WTC11 (cell line): ENCODE measurements at regions not wholly inside any gene's neighbourhood (a gene's known extent, or its start where the extent isn't known, plus 50 kb on each side); places are given as distances from the start of the nearest gene placed in this dataset.
A peak's percentile ranks its signal among the peaks of the same experiment; 100 is the strongest.

ENCODE experiments used
- ATAC-seq: fragments of 200-7000 bp; cut with Tn5 transposase; 2 replicates; pipeline ENCODE4 v1.10.0; 2021; ENCODE audit warnings: mild to moderate bottlenecking, moderate library complexity
- CTCF ChIA-PET: fragments of 300-600 bp; sonication (Branson Sonifier 250); formaldehyde crosslinking; loops from one replicate; lab custom pipeline; 2021; ENCODE audit warnings: antibody characterized with exemption; lab: Charles Lee
- POLR2A ChIA-PET: fragments of 350-600 bp; sonication (Branson Sonifier 250); formaldehyde crosslinking; loops from one replicate; lab custom pipeline; 2021; ENCODE audit warnings: antibody characterized with exemption; lab: Charles Lee
- DNase-seq: peaks from one replicate; pipeline ENCODE4 v3.0.0; 2021; ENCODE audit warnings: low spot score
- H3K27ac Mint-ChIP-seq: 2 replicates; pipeline ENCODE4 v1.8.0; 2021; ENCODE audit warnings: mixed read lengths
- H3K27me3 Mint-ChIP-seq: 2 replicates; pipeline ENCODE4 v1.8.0; 2021; ENCODE audit warnings: low read depth, mild to moderate bottlenecking, moderate library complexity, mixed read lengths
- H3K36me3 Mint-ChIP-seq: 2 replicates; pipeline ENCODE4 v1.8.0; 2021; ENCODE audit warnings: mixed read lengths
- H3K4me1 Mint-ChIP-seq: 2 replicates; pipeline ENCODE4 v1.8.0; 2022; ENCODE audit warnings: mixed read lengths
- H3K4me3 Mint-ChIP-seq: 2 replicates; pipeline ENCODE4 v1.8.0; 2021; ENCODE audit warnings: mild to moderate bottlenecking, moderate library complexity, mixed read lengths
- H3K9me3 Mint-ChIP-seq: 2 replicates; pipeline ENCODE4 v1.8.0; 2021; ENCODE audit warnings: mixed read lengths
- ATF1 ChIP-seq: sonication (generic); formaldehyde crosslinking; IDR thresholded peaks from 2 replicates; pipeline ENCODE4 v1.8.1; 2023; ENCODE audit warnings: mild to moderate bottlenecking, moderate library complexity, missing genetic modification reagents
- ESRRA ChIP-seq: sonication (generic); formaldehyde crosslinking; IDR thresholded peaks from 2 replicates; pipeline ENCODE4 v1.8.1; 2022; ENCODE audit warnings: mild to moderate bottlenecking, missing genetic modification reagents, borderline replicate concordance
- FOXK1 ChIP-seq: sonication (generic); formaldehyde crosslinking; IDR thresholded peaks from 2 replicates; pipeline ENCODE4 v1.8.0; 2022; ENCODE audit warnings: mild to moderate bottlenecking, moderate library complexity, missing genetic modification reagents
- GABPB1 ChIP-seq: sonication (generic); formaldehyde crosslinking; IDR thresholded peaks from 2 replicates; pipeline ENCODE4 v1.8.1; 2023; ENCODE audit warnings: mild to moderate bottlenecking, missing genetic modification reagents
- GRHL2 ChIP-seq: fragments of 250-450 bp; sonication (Bioruptor Pico); IDR thresholded peaks from 2 replicates; pipeline ENCODE4 v1.8.0; 2022; ENCODE audit warnings: mild to moderate bottlenecking, moderate library complexity; ENCODE audit not compliant: insufficient replicate concordance, severe bottlenecking
- HMGA2 ChIP-seq: fragments of 250-450 bp; sonication (Bioruptor Pico); IDR thresholded peaks from 2 replicates; pipeline ENCODE4 v1.4.0; 2021; ENCODE audit warnings: mild to moderate bottlenecking, moderate library complexity
- HMGXB4 ChIP-seq: sonication (generic); formaldehyde crosslinking; IDR thresholded peaks from 2 replicates; pipeline ENCODE4 v1.8.1; 2023; ENCODE audit warnings: mild to moderate bottlenecking, moderate library complexity, missing genetic modification reagents
- MLX ChIP-seq: sonication (generic); formaldehyde crosslinking; IDR thresholded peaks from 2 replicates; pipeline ENCODE4 v1.8.1; 2023; ENCODE audit warnings: mild to moderate bottlenecking, missing genetic modification reagents, moderate library complexity
- NFE2L1 ChIP-seq: sonication (generic); formaldehyde crosslinking; IDR thresholded peaks from 2 replicates; pipeline ENCODE4 v1.8.1; 2023; ENCODE audit warnings: missing genetic modification reagents
- NR2C2 ChIP-seq: sonication (generic); formaldehyde crosslinking; IDR thresholded peaks from 2 replicates; pipeline ENCODE4 v1.8.0; 2022; ENCODE audit warnings: mild to moderate bottlenecking, missing genetic modification reagents
- PRDM15 ChIP-seq: sonication (generic); formaldehyde crosslinking; IDR thresholded peaks from 2 replicates; pipeline ENCODE4 v1.8.0; 2022; ENCODE audit warnings: missing genetic modification reagents
- STAT6 ChIP-seq: sonication (generic); formaldehyde crosslinking; conservative IDR thresholded peaks from 2 replicates; pipeline ENCODE4 v1.8.1; 2023; ENCODE audit warnings: mild to moderate bottlenecking, low read depth, missing genetic modification reagents, moderate library complexity
- USF1 ChIP-seq: sonication (generic); formaldehyde crosslinking; IDR thresholded peaks from 2 replicates; pipeline ENCODE4 v1.8.0; 2022; ENCODE audit warnings: mild to moderate bottlenecking, missing genetic modification reagents
- USF2 ChIP-seq: sonication (generic); formaldehyde crosslinking; IDR thresholded peaks from 2 replicates; pipeline ENCODE4 v1.8.1; 2023; ENCODE audit warnings: mild to moderate bottlenecking, missing genetic modification reagents, moderate library complexity
- ZMAT4 ChIP-seq: fragments of 250-450 bp; sonication (Bioruptor Pico); IDR thresholded peaks from 2 replicates; pipeline ENCODE4 v1.9.0; 2021; ENCODE audit warnings: mild to moderate bottlenecking
- ZNF121 ChIP-seq: sonication (generic); formaldehyde crosslinking; IDR thresholded peaks from 2 replicates; pipeline ENCODE4 v1.8.0; 2023; ENCODE audit warnings: missing genetic modification reagents
- ZNF219 ChIP-seq: sonication (generic); formaldehyde crosslinking; IDR thresholded peaks from 2 replicates; pipeline ENCODE4 v1.8.0; 2023; ENCODE audit warnings: missing genetic modification reagents, mild to moderate bottlenecking, borderline replicate concordance
- ZNF281 ChIP-seq: sonication (generic); formaldehyde crosslinking; IDR thresholded peaks from 2 replicates; pipeline ENCODE4 v1.8.0; 2023; ENCODE audit warnings: mild to moderate bottlenecking, missing genetic modification reagents
- ZNF317 ChIP-seq: sonication (generic); formaldehyde crosslinking; IDR thresholded peaks from 2 replicates; pipeline ENCODE4 v1.8.1; 2023; ENCODE audit warnings: low read depth, mild to moderate bottlenecking, moderate library complexity, missing genetic modification reagents, borderline replicate concordance

- TF ChIP-seq PRDM15 (CRISPR knock-in tag) (no peak), ZMAT4 (CRISPR knock-in tag) (no peak), ZNF121 (no peak), FOXK1 (CRISPR knock-in tag) (no peak), ZNF317 (no peak), ZNF219 (CRISPR knock-in tag) (no peak), MLX (CRISPR knock-in tag) (no peak)
- TF ChIP-seq, all 79 proteins: peak for 0
Measured at GRCh38 chr7:156079156-156079555, 266.9 kb upstream of the SHH start (continued).

GRCh38 chr7:156074982-156075615, 262.8 kb upstream of the SHH start:
- H3K4me3 Mint-ChIP-seq: no peak overlapping the region
- ATAC-seq (no peak), DNase-seq (no peak)
- peaks cover 38% of the 10 kb centered on the region for H3K36me3 Mint-ChIP-seq
- POLR2A ChIA-PET: no interaction called here
- CTCF ChIA-PET: no interaction called here
- peaks cover 6% of the 10 kb centered on the region for H3K27me3 Mint-ChIP-seq
- H3K27ac Mint-ChIP-seq: no peak overlapping the region
- H3K9me3 Mint-ChIP-seq: peaks cover 50% of the 10 kb centered on the region
- TF ChIP-seq NR2C2 (CRISPR knock-in tag): no peak
- peak; percentile 71 for TF ChIP-seq ZNF317
- TF ChIP-seq HMGXB4 (CRISPR knock-in tag): no peak
- no peak for TF ChIP-seq USF1 (CRISPR knock-in tag)
- no peaks in the 10 kb centered on the region for H3K4me1 Mint-ChIP-seq

- peaks cover 9% of the 10 kb centered on the region for H3K27me3 Mint-ChIP-seq
- POLR2A ChIA-PET: no interaction called here
- no peaks in the 10 kb centered on the region for H3K4me1 Mint-ChIP-seq
- H3K9me3 Mint-ChIP-seq: peaks cover 51% of the 10 kb centered on the region
- DNase-seq (no peak), ATAC-seq (no peak)
- peaks cover 38% of the 10 kb centered on the region for H3K36me3 Mint-ChIP-seq
- CTCF ChIA-PET: no interaction called here
- H3K27ac Mint-ChIP-seq: no peak overlapping the region
- H3K4me3 Mint-ChIP-seq: no peak overlapping the region
- TF ChIP-seq ZNF281 (CRISPR knock-in tag) (no peak), NFE2L1 (CRISPR knock-in tag) (no peak), ESRRA (CRISPR knock-in tag) (no peak), USF2 (no peak), STAT6 (no peak), GRHL2 (no peak), ATF1 (CRISPR knock-in tag) (no peak), GABPB1 (CRISPR knock-in tag) (no peak), HMGA2 (CRISPR knock-in tag) (no peak)
Measured at GRCh38 chr7:156074084-156074483, 261.8 kb upstream of the SHH start.
